ENCODE measurements at regions not wholly inside any gene's neighbourhood (a gene's known extent, or its start where the extent isn't known, plus 50 kb on each side); places are given as distances from the start of the nearest gene placed in this dataset.

DNA sequence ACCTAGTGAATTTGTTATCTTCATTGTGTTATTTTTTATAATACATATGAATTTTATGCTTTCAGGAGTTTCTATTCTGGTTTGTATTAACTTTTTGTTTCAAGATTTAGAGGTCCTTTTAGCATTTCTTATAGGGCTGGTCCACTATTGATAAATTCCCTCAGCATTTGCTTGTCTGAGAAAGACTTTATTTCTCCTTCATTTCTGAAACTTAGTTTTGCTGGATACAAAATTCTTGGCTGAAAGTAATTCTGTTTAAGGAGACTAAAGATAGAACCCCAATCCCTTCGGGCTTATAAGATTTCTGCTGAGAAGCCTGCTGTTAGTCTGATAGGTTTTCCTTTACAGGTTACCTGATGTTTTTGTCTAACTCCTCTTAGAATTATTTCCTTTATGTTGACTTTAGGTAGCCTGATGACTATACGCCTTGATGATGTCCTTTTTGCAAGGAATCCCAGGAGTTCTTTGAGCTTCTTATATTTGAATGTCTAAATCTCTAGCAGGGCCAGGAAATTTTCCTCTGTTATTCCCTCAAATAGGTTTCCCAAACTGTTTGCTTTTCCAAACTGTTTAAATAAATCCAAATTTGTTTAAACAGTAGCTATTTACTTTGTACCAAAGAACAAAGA lies 127.1 kb downstream of the CYSLTR2 start:
- Histone ChIP-seq H2AFZ (ENCODE audit: low read length) (no peak overlapping the region), H3K9ac (replicated peaks in 1 of 4; ENCODE audit: extremely low read depth in 1 of 4, low read depth in 3 of 4, low read length in 3 of 4) (no peak overlapping the region), H4K5ac (ENCODE audit: insufficient read length, low read depth, low read length) (no peak overlapping the region), H4K91ac (replicated peaks; ENCODE audit: insufficient read length, low read length) (no peak overlapping the region), H3K36me3 (ENCODE audit: control insufficient read depth in 2 of 4, insufficient read depth in 4 of 4, low read length in 3 of 4) (no peaks in the 10 kb centered on the region), H2BK20ac (ENCODE audit: low read length) (no peak overlapping the region), H4K20me1 (replicated peaks in 1 of 2; ENCODE audit: control insufficient read depth in 1 of 2, insufficient read depth in 2 of 2, low read length in 2 of 2) (no peaks in the 10 kb centered on the region), H3K4me3 (ENCODE audit: extremely low read depth in 1 of 4, insufficient read depth in 2 of 4, low read depth in 3 of 4, low read length in 4 of 4) (no peak overlapping the region), H2BK12ac (ENCODE audit: low read depth, low read length) (no peak overlapping the region), H3K79me1 (ENCODE audit: low read depth, low read length) (no peaks in the 10 kb centered on the region), H3K18ac (ENCODE audit: extremely low read depth, low read length) (no peak overlapping the region), H3K23ac (ENCODE audit: insufficient read length) (no peak overlapping the region), H2BK15ac (ENCODE audit: low read length) (no peak overlapping the region), H3K79me2 (ENCODE audit: control insufficient read depth in 1 of 2, insufficient read depth in 2 of 2, low read length in 2 of 2) (no peaks in the 10 kb centered on the region), H3K23me2 (ENCODE audit: low read depth, low read length) (no peaks in the 10 kb centered on the region), H3K4me1 (replicated peaks in 1 of 4; ENCODE audit: control insufficient read depth in 3 of 4, insufficient read depth in 4 of 4, low read length in 3 of 4) (no peaks in the 10 kb centered on the region), H4K8ac (ENCODE audit: extremely low read depth, insufficient read depth, low read length) (no peak overlapping the region), H2AK5ac (ENCODE audit: low read depth, low read length) (no peak overlapping the region), H3K14ac (ENCODE audit: insufficient read length) (no peak overlapping the region), H3K56ac (replicated peaks; ENCODE audit: insufficient read length, low read depth, low read length) (no peak overlapping the region), H2BK5ac (ENCODE audit: low read depth, low read length) (no peak overlapping the region), H3K4ac (replicated peaks; ENCODE audit: insufficient read length, low read depth, low read length) (no peak overlapping the region), H3K9me3 (ENCODE audit: insufficient read depth in 2 of 2, low read depth in 1 of 2, low read length in 1 of 2) (0 out of 4 replicates have a peak, but pooled peaks cover 0 to 5% of the 10 kb centered on the region in 2 experiments), H3K4me2 (ENCODE audit: insufficient read depth in 1 of 2, low read depth in 2 of 2, low read length in 2 of 2) (no peak overlapping the region), H3K27ac (ENCODE audit: low read depth, low read length) (no peak overlapping the region), H2BK120ac (replicated peaks; ENCODE audit: low read depth, low read length) (no peak overlapping the region), H3K27me3 (replicated peaks in 1 of 4; ENCODE audit: control insufficient read depth in 3 of 4, extremely low read depth in 1 of 4, insufficient read depth in 3 of 4, low read length in 3 of 4) (no peaks in the 10 kb centered on the region)
- DNase-seq (ENCODE audit: low read depth in 1 of 2, low spot score in 2 of 2) (no peak), FAIRE-seq (no peak)
- POLR2A ChIA-PET (ENCODE audit: partially characterized antibody): no interaction called here
- CTCF ChIA-PET (ENCODE audit: partially characterized antibody): no interaction called here
- WGBS, 2 experiments (ENCODE audit: extremely low coverage in 1 of 2, insufficient coverage in 1 of 2, insufficient read length in 1 of 2, insufficient replicate concordance in 2 of 2, low coverage in 1 of 2, low lambda C conversion rate in 2 of 2, missing lambda C conversion rate in 1 of 2): 88% methylated on average over 2 of the region's 2 CpGs; no CpG with 5 or more reads in 1 of the 2 experiments
- no peak for TF ChIP-seq CREB1 (IDR thresholded peaks at IDR 0.05)
- TF ChIP-seq SRF (IDR thresholded peaks at IDR 0.05; ENCODE audit: low read depth, low read length): no peak
- no peak for TF ChIP-seq CHD1 (IDR thresholded peaks at IDR 0.05; ENCODE audit: low read depth, low read length)
- TF ChIP-seq, protein P1, sequence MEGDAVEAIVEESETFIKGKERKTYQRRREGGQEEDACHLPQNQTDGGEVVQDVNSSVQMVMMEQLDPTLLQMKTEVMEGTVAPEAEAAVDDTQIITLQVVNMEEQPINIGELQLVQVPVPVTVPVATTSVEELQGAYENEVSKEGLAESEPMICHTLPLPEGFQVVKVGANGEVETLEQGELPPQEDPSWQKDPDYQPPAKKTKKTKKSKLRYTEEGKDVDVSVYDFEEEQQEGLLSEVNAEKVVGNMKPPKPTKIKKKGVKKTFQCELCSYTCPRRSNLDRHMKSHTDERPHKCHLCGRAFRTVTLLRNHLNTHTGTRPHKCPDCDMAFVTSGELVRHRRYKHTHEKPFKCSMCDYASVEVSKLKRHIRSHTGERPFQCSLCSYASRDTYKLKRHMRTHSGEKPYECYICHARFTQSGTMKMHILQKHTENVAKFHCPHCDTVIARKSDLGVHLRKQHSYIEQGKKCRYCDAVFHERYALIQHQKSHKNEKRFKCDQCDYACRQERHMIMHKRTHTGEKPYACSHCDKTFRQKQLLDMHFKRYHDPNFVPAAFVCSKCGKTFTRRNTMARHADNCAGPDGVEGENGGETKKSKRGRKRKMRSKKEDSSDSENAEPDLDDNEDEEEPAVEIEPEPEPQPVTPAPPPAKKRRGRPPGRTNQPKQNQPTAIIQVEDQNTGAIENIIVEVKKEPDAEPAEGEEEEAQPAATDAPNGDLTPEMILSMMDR (IDR thresholded peaks at IDR 0.05; ENCODE audit: control extremely low read depth in 1 of 3, insufficient read depth in 1 of 3, low read depth in 1 of 3, low read length in 3 of 3): no peak
- TF ChIP-seq, protein P2, sequence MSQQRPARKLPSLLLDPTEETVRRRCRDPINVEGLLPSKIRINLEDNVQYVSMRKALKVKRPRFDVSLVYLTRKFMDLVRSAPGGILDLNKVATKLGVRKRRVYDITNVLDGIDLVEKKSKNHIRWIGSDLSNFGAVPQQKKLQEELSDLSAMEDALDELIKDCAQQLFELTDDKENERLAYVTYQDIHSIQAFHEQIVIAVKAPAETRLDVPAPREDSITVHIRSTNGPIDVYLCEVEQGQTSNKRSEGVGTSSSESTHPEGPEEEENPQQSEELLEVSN (IDR thresholded peaks at IDR 0.05): no peak
- no peak for TF ChIP-seq KDM4A (IDR thresholded peaks at IDR 0.05; ENCODE audit: low read depth, low read length, severe bottlenecking)
- TF ChIP-seq, protein P3, sequence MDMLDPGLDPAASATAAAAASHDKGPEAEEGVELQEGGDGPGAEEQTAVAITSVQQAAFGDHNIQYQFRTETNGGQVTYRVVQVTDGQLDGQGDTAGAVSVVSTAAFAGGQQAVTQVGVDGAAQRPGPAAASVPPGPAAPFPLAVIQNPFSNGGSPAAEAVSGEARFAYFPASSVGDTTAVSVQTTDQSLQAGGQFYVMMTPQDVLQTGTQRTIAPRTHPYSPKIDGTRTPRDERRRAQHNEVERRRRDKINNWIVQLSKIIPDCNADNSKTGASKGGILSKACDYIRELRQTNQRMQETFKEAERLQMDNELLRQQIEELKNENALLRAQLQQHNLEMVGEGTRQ (IDR thresholded peaks at IDR 0.05; ENCODE audit: low read length): no peak
- TF ChIP-seq ASH2L (IDR thresholded peaks at IDR 0.05; ENCODE audit: low read length): no peak
- TF ChIP-seq RBBP5 (IDR thresholded peaks at IDR 0.05; ENCODE audit: borderline replicate concordance, low read depth, low read length): no peak
- TF ChIP-seq SP4 (IDR thresholded peaks at IDR 0.05; ENCODE audit: low read length): no peak
